SU-DHL-6 (cell line): ENCODE measurements at regions not wholly inside any gene's neighbourhood (a gene's known extent, or its start where the extent isn't known, plus 50 kb on each side); places are given as distances from the start of the nearest gene placed in this dataset.
"Not testable (repeated sequence)": the region's sequence is repeated elsewhere in the genome, so short reads cannot be mapped to it uniquely, and the experiment has no call there.

ENCODE experiments used
- H2AFZ ChIP-seq: fragments of 200-600 bp; sonication (generic); 2 replicates; pipeline ENCODE4 v1.6.1; 2014; ENCODE audit warnings: low read depth, mild to moderate bottlenecking, moderate library complexity, mixed read lengths, antibody characterized with exemption, low read length; ENCODE audit not compliant: severe bottlenecking
- H3F3A ChIP-seq: fragments of 200-600 bp; shearing (Covaris generic); 2 replicates; pipeline ENCODE4 v1.6.0; 2016; ENCODE audit warnings: antibody characterized with exemption, mild to moderate bottlenecking; ENCODE audit not compliant: insufficient read depth
- H3K27ac ChIP-seq: fragments of 200-600 bp; sonication (generic); 2 replicates; pipeline ENCODE4 v1.5.1; 2016; ENCODE audit warnings: low read depth, mild to moderate bottlenecking, low read length, moderate library complexity, mixed read lengths
- H3K27me3 ChIP-seq: fragments of 200-600 bp; sonication (generic), shearing (Covaris generic); 2 replicates; pipeline ENCODE4 v1.6.0; 2014; ENCODE audit warnings: mild to moderate bottlenecking, low read length
- H3K36me3 ChIP-seq: fragments of 200-600 bp; sonication (generic); 2 replicates; pipeline ENCODE4 v1.6.1; 2014; ENCODE audit warnings: mild to moderate bottlenecking, low read length, mixed read lengths
- H3K4me2 ChIP-seq: fragments of 300-600, 200-600 bp; shearing (Covaris generic), sonication (generic); 2 replicates; pipeline ENCODE4 v1.6.0; 2014; ENCODE audit warnings: low read length, low read depth, mild to moderate bottlenecking; ENCODE audit not compliant: poor library complexity, severe bottlenecking
- H3K4me3 ChIP-seq: fragments of 200-600 bp; sonication (generic); 2 replicates; pipeline ENCODE4 v1.5.1; 2014; ENCODE audit warnings: antibody characterized with exemption, low read length, mild to moderate bottlenecking, mixed read lengths; ENCODE audit not compliant: insufficient read depth, poor library complexity, severe bottlenecking
- H3K79me2 ChIP-seq: fragments of 200-600 bp; sonication (generic); 2 replicates; pipeline ENCODE4 v1.6.1; 2014; ENCODE audit warnings: mild to moderate bottlenecking, low read length, moderate library complexity; ENCODE audit not compliant: insufficient read depth
- H3K9ac ChIP-seq: fragments of 200-600 bp; sonication (generic); 2 replicates; pipeline ENCODE4 v1.7.0; 2014; ENCODE audit warnings: mild to moderate bottlenecking, low read length
- H3K9me2 ChIP-seq: fragments of 200-600 bp; sonication (generic); replicated peaks from 2 replicates; pipeline ENCODE4 v1.6.1; 2014; ENCODE audit warnings: low read length; ENCODE audit not compliant: insufficient read depth
- H3K9me3 ChIP-seq: fragments of 200-600 bp; sonication (generic); 2 replicates; pipeline ENCODE4 v1.6.1; 2014; ENCODE audit warnings: low read length, mixed read lengths; ENCODE audit not compliant: insufficient read depth
- H4K20me1 ChIP-seq: fragments of 200-600 bp; sonication (generic); 2 replicates; pipeline ENCODE4 v1.6.1; 2014; ENCODE audit warnings: low read depth, mild to moderate bottlenecking, antibody characterized with exemption, low read length, moderate library complexity, mixed read lengths
- EZH2phosphoT487 ChIP-seq: fragments of 200-600 bp; sonication (generic), shearing (Covaris generic); conservative IDR thresholded peaks from 2 replicates; pipeline ENCODE4 v1.6.1; 2018; ENCODE audit warnings: mild to moderate bottlenecking, antibody characterized with exemption, low read length, moderate library complexity, mixed read lengths
- TF ChIP-seq, protein P1 (sequence below): fragments of 200-600 bp; sonication (generic); IDR thresholded peaks from one replicate; pipeline ENCODE4 v1.5.1; 2017; ENCODE audit warnings: antibody characterized with exemption, mild to moderate bottlenecking, low read length, moderate library complexity; ENCODE audit not compliant: insufficient read depth, poor library complexity, severe bottlenecking

DNA sequence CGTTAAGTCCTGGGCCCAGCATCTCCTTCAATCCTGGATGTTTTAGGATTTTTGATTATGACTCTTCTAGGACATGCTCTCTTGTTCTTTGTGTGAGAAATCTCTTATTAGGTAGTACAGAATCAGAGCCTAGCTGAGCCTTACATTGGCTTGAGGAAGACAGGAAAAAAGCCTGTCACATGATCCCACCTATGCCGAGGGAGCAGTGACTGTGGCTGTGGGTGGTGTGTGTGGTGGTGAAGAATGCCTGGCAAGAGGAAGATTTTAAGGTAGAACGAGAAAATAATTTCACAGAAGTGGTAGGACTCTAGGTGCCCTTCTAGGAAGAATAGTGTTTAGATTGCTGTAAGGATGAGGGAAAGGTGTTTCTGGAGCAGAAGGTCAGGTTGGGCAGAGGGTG lies 449.5 kb upstream of the PROX1 start:
- Histone ChIP-seq H3K79me2 (no peaks in the 10 kb centered on the region), H4K20me1 (no peaks in the 10 kb centered on the region), H3K9ac (no peak overlapping the region), H3K36me3 (no peaks in the 10 kb centered on the region), H3K9me3 (no peaks in the 10 kb centered on the region), H2AFZ (no peak overlapping the region), H3K4me2 (no peak overlapping the region), H3K9me2 (no peaks in the 10 kb centered on the region), H3F3A (no peaks in the 10 kb centered on the region), H3K4me3 (no peak overlapping the region), H3K27ac (no peak overlapping the region), H3K27me3 (no peaks in the 10 kb centered on the region)
- no peak for TF ChIP-seq EZH2phosphoT487
- TF ChIP-seq, protein P1, sequence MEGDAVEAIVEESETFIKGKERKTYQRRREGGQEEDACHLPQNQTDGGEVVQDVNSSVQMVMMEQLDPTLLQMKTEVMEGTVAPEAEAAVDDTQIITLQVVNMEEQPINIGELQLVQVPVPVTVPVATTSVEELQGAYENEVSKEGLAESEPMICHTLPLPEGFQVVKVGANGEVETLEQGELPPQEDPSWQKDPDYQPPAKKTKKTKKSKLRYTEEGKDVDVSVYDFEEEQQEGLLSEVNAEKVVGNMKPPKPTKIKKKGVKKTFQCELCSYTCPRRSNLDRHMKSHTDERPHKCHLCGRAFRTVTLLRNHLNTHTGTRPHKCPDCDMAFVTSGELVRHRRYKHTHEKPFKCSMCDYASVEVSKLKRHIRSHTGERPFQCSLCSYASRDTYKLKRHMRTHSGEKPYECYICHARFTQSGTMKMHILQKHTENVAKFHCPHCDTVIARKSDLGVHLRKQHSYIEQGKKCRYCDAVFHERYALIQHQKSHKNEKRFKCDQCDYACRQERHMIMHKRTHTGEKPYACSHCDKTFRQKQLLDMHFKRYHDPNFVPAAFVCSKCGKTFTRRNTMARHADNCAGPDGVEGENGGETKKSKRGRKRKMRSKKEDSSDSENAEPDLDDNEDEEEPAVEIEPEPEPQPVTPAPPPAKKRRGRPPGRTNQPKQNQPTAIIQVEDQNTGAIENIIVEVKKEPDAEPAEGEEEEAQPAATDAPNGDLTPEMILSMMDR, result no peak

DNA sequence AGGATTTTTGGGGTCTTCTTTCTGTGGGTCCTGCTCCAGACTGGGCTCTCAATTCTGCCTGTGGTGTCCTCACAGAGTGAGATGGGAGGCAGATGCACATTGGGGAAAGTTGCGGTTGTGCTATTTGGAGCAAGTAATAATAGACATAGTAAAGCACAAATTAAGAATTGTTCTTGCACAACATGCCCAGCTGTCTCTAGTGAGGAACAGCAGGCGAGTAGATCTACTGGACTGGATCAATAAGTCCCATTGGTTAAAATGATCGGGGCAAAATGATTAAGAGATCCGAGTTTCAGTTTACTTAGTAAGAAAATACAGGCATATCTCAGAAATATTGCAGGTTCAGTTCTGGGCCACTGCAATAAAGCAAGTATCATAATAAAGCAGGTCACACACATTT lies 448.3 kb upstream of the PROX1 start:
- TF ChIP-seq EZH2phosphoT487, result no peak
- TF ChIP-seq, protein P1, result no peak
- no peaks in the 10 kb centered on the region for H3K27me3 ChIP-seq
- no peaks in the 10 kb centered on the region for H3K9me2 ChIP-seq
- no peak overlapping the region for H3K4me2 ChIP-seq
- no peak overlapping the region for H3K9ac ChIP-seq
- H2AFZ ChIP-seq, result no peak overlapping the region
- H3K36me3 ChIP-seq, result no peaks in the 10 kb centered on the region
- no peak overlapping the region for H3K27ac ChIP-seq
- H4K20me1 ChIP-seq, result no peaks in the 10 kb centered on the region
- H3K79me2 ChIP-seq, result no peaks in the 10 kb centered on the region
- no peaks in the 10 kb centered on the region for H3F3A ChIP-seq
- no peak overlapping the region for H3K4me3 ChIP-seq
- no peaks in the 10 kb centered on the region for H3K9me3 ChIP-seq

DNA sequence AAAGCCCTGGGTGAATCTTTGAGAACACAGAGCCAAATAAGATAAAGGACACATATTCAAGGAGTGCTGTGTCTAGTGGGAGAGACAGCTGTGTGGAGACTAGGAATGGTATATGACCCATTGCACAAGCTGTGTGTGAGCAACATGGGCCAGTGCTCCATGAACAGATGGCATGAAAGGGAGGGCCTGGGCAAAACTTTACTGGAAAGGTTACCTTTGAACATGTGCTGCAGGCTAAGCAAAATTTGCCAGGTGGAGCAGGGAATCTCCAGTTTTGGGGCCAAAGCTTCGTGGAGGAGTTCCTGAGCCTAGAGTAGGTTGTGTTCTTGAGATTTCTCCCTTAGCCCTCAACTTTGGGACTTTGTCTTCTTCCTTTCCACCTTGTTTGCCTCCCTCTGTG lies 446.1 kb upstream of the PROX1 start:
- TF ChIP-seq EZH2phosphoT487, result no peak
- TF ChIP-seq, protein P1, result no peak
- H3K4me3 ChIP-seq, result no peak overlapping the region
- H3F3A ChIP-seq, result no peaks in the 10 kb centered on the region
- no peaks in the 10 kb centered on the region for H4K20me1 ChIP-seq
- no peak overlapping the region for H3K9ac ChIP-seq
- no peaks in the 10 kb centered on the region for H3K36me3 ChIP-seq
- no peaks in the 10 kb centered on the region for H3K27me3 ChIP-seq
- H3K79me2 ChIP-seq, result no peaks in the 10 kb centered on the region
- H2AFZ ChIP-seq, result no peak overlapping the region
- H3K9me2 ChIP-seq, result no peaks in the 10 kb centered on the region
- H3K9me3 ChIP-seq, result no peaks in the 10 kb centered on the region
- H3K4me2 ChIP-seq, result no peak overlapping the region
- H3K27ac ChIP-seq, result no peak overlapping the region

DNA sequence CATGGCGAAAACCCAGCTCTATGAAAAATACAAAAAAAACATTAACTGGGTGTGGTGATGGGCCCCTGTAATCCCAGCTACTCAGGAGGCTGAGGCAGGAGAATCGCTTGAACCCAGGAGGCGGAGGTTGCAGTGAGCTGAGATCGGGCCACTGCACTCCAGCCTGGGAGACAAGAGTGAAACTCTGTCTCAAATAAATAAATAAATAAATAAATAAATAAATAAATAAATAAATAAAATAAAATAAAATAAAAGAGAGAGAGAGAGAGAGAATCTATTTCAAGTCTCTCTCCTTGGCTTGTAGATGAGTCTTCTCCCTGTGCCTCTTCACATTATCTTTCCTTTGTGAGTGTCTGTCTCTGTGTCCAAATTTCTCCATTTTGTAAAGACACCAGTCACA lies 442.6 kb upstream of the PROX1 start:
- not testable (repeated sequence) for H3K79me2 ChIP-seq, H3K4me3 ChIP-seq, H3K9me3 ChIP-seq, H3K9me2 ChIP-seq, H2AFZ ChIP-seq, H3K36me3 ChIP-seq, H3K9ac ChIP-seq, H3K27ac ChIP-seq, H4K20me1 ChIP-seq, H3K4me2 ChIP-seq, H3F3A ChIP-seq, H3K27me3 ChIP-seq
